GM12878 (cell line): ENCODE measurements at regions not wholly inside any gene's neighbourhood (a gene's known extent, or its start where the extent isn't known, plus 50 kb on each side); places are given as distances from the start of the nearest gene placed in this dataset.

Experiments
- ATAC-seq: fragments of 200-7000 bp; cut with Tn5 transposase; 3 replicates; pipeline ENCODE4 v1.9.1; 2020; ENCODE audit warnings: mild to moderate bottlenecking, moderate library complexity
- BruUV-seq: library from RNA; stranded (reverse); fragments of 400-500 nt; replicated peaks from 2 replicates; lab custom pipeline; 2021; lab: Mats Ljungman, UMichigan
- CTCF ChIA-PET: fragments of 300-600 bp; sonication (Branson Sonifier 250); formaldehyde crosslinking; extraction: SDS; loops from one replicate; lab custom pipeline; 2021; ENCODE audit warnings: inconsistent platforms; lab: Yijun Ruan, JAX
- POLR2A ChIA-PET: fragments of 350-600 bp; formaldehyde crosslinking; extraction: SDS; loops from one replicate; lab custom pipeline; 2021; ENCODE audit warnings: inconsistent platforms; lab: Charles Lee
- RAD21 ChIA-PET: fragments of 300-600 bp; sonication (Branson Sonifier 250); formaldehyde crosslinking; loops from one replicate; lab custom pipeline; 2023; ENCODE audit warnings: antibody characterized with exemption; ENCODE audit not compliant: unreplicated experiment; lab: Charles Lee
- SMC1A ChIA-PET: fragments of 300-600 bp; sonication (Branson Sonifier 250); formaldehyde crosslinking; loops from one replicate; lab custom pipeline; 2023; ENCODE audit not compliant: unreplicated experiment, uncharacterized antibody; lab: Charles Lee
- DNase-seq: peaks from one replicate; pipeline ENCODE4 v3.0.0-alpha.2; 2011; ENCODE audit warnings: low read depth, low spot score
- FAIRE-seq: peaks from 3 replicates; lab custom pipeline; 2011; peaks lifted over from hg19 to GRCh38; lab: Jason Lieb, UNC
- H2AFZ ChIP-seq: 2 replicates; pipeline ENCODE4 v1.6.0; 2011; ENCODE audit warnings: low read depth, low read length, control low read depth; ENCODE audit not compliant: control insufficient read depth
- H3K27ac ChIP-seq: 2 replicates; pipeline ENCODE4 v1.5.1; 2011; ENCODE audit warnings: control low read depth; ENCODE audit not compliant: control insufficient read depth, insufficient read depth
- H3K27me3 ChIP-seq, 2 experiments: replicated peaks in 1 of 2; 2 replicates each; pipeline versions ENCODE4 v1.6.0 to v1.6.1; 2011; ENCODE audit warnings: low read length in 1 of 2; ENCODE audit not compliant: control insufficient read depth in 2 of 2, insufficient read depth in 2 of 2
- H3K36me3 ChIP-seq, 2 experiments: 2 replicates each; pipeline ENCODE4 v1.5.1; 2011; ENCODE audit warnings: low read length in 1 of 2; ENCODE audit not compliant: control insufficient read depth in 2 of 2, insufficient read depth in 2 of 2
- H3K4me1 ChIP-seq: 2 replicates; pipeline ENCODE4 v1.6.1; 2011; ENCODE audit warnings: mild to moderate bottlenecking, low read length, moderate library complexity, mixed read lengths; ENCODE audit not compliant: control insufficient read depth, insufficient read depth
- H3K4me2 ChIP-seq: 2 replicates; pipeline ENCODE4 v1.6.0; 2011; ENCODE audit warnings: control low read depth; ENCODE audit not compliant: control insufficient read depth, insufficient read depth
- H3K4me3 ChIP-seq: fragments of 200-600 bp; sonication (generic); 2 replicates; pipeline ENCODE4 v1.5.1; 2016
- H3K79me2 ChIP-seq: 2 replicates; pipeline ENCODE4 v1.6.0; 2011; ENCODE audit warnings: low read length; ENCODE audit not compliant: control insufficient read depth, insufficient read depth
- H3K9ac ChIP-seq: 2 replicates; pipeline ENCODE4 v1.8.0; 2011; ENCODE audit warnings: low read length, control low read depth, mixed read lengths; ENCODE audit not compliant: control insufficient read depth, insufficient read depth
- H3K9me3 ChIP-seq: replicated peaks from 3 replicates; pipeline ENCODE4 v1.5.1; 2011; ENCODE audit warnings: mild to moderate bottlenecking, low read length; ENCODE audit not compliant: control insufficient read depth, insufficient read depth
- H4K20me1 ChIP-seq: 2 replicates; pipeline ENCODE4 v1.6.0; 2011; ENCODE audit not compliant: control insufficient read depth, insufficient read depth
- CREM ChIP-seq: IDR thresholded peaks from 2 replicates; pipeline ENCODE4 v1.6.1; 2014; ENCODE audit warnings: antibody characterized with exemption, low read depth
- HDAC2 ChIP-seq: fragments of 200-600 bp; sonication (generic); IDR thresholded peaks from 2 replicates; pipeline ENCODE4 v1.6.1; 2017
- IRF4 ChIP-seq: IDR thresholded peaks from 2 replicates; pipeline ENCODE4 v1.6.1; 2011; ENCODE audit warnings: low read depth, low read length
- PAX5 ChIP-seq: IDR thresholded peaks from 2 replicates; pipeline ENCODE4 v1.6.1; 2011; ENCODE audit warnings: low read depth, low read length, borderline replicate concordance
- RCOR1 ChIP-seq: conservative IDR thresholded peaks from 2 replicates; pipeline ENCODE4 v1.6.1; 2012; ENCODE audit warnings: low read depth, low read length, improper control_type of control experiment
- SMARCA5 ChIP-seq: fragments of 450-650 bp; IDR thresholded peaks from 2 replicates; pipeline ENCODE4 v1.6.1; 2017; ENCODE audit warnings: mild to moderate bottlenecking
- TAF1 ChIP-seq: IDR thresholded peaks from 2 replicates; pipeline ENCODE4 v1.6.1; 2011; ENCODE audit warnings: mild to moderate bottlenecking, low read depth, low read length, borderline replicate concordance
- TBL1XR1 ChIP-seq: IDR thresholded peaks from 2 replicates; pipeline ENCODE4 v1.6.1; 2012; ENCODE audit warnings: low read depth, low read length, improper control_type of control experiment
- WGBS: methylation state at CpG from one replicate; pipeline ENCODE4 v1.1.6; 2016; ENCODE audit warnings: low lambda C conversion rate; ENCODE audit not compliant: insufficient replicate concordance, insufficient coverage; ENCODE audit errors: missing lambda C conversion rate; 5-methylcytosine and 5-hydroxymethylcytosine counted together
- in situ Hi-C: fragments of 300-500 bp; cut with MboI; formaldehyde crosslinking; loops from 9 replicates; pipeline ENCODE4 v1.14.3; 2018; ENCODE audit warnings: mixed read lengths
- intact Hi-C: fragments of 100-400 bp; cut with micrococcal nuclease; formaldehyde crosslinking; loops from one replicate; pipeline ENCODE4 v1.14.2; 2022; ENCODE audit not compliant: unreplicated experiment
- TF ChIP-seq, protein P1 (sequence below): IDR thresholded peaks from 2 replicates; pipeline ENCODE4 v1.6.1; 2012; ENCODE audit warnings: low read length, inconsistent platforms
- TF ChIP-seq, protein P2 (sequence below): IDR thresholded peaks from 2 replicates; pipeline ENCODE4 v1.6.1; 2011; ENCODE audit warnings: low read depth, mild to moderate bottlenecking, low read length, moderate library complexity, borderline replicate concordance; ENCODE audit errors: extremely low read depth
- TF ChIP-seq, protein P3 (sequence below): fragments of 150-350 bp; IDR thresholded peaks from 2 replicates; pipeline ENCODE4 v1.6.1; 2014; ENCODE audit warnings: mild to moderate bottlenecking, low read depth, low read length
- TF ChIP-seq, protein P4 (sequence below): fragments of 450-650 bp; IDR thresholded peaks from 2 replicates; pipeline ENCODE4 v1.6.1; 2017; ENCODE audit warnings: antibody characterized with exemption, mild to moderate bottlenecking, moderate library complexity

DNA sequence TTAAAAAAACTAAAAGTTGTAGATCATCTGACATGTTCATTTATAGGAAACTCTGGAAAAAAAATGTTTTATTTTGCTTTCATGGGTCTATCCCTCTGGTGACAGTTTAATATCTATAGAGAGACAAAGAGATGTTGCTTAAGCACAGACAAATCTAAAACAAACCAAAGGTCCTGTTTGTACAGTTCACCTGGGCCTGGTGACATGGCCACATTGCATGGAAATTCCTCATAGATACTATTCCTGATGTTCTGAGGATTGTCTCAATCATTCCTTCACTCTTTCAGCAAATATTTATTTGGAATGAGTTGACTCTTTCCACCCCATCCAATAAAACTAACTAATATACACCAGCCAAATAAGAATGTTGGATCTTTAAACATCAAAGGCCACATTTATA is 259.1 kb upstream of the NOCT start:
- TF ChIP-seq TBL1XR1, result no peak
- TF ChIP-seq, protein P1, sequence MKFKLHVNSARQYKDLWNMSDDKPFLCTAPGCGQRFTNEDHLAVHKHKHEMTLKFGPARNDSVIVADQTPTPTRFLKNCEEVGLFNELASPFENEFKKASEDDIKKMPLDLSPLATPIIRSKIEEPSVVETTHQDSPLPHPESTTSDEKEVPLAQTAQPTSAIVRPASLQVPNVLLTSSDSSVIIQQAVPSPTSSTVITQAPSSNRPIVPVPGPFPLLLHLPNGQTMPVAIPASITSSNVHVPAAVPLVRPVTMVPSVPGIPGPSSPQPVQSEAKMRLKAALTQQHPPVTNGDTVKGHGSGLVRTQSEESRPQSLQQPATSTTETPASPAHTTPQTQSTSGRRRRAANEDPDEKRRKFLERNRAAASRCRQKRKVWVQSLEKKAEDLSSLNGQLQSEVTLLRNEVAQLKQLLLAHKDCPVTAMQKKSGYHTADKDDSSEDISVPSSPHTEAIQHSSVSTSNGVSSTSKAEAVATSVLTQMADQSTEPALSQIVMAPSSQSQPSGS, result no peak
- ChIA-PET RAD21 (no interaction called here), SMC1A (interaction anchor here (0.5 kb wide), 1 partner anchor 224 kb away, joined by 3 read pairs; no protein-coding TSS in a partner anchor), CTCF (no interaction called here), POLR2A (no interaction called here)
- Histone ChIP-seq H3K4me3 (no peak overlapping the region), H3K9ac (no peak overlapping the region), H3K4me1 (no peaks in the 10 kb centered on the region), H3K4me2 (no peak overlapping the region), H3K9me3 (no peaks in the 10 kb centered on the region), H3K27ac (no peak overlapping the region), H4K20me1 (no peaks in the 10 kb centered on the region), H3K27me3 (no peaks in the 10 kb centered on the region), H3K36me3 (no peaks in the 10 kb centered on the region), H2AFZ (no peak overlapping the region), H3K79me2 (no peaks in the 10 kb centered on the region)
- DNase-seq, result no peak
- intact Hi-C loops (no loop called here), in situ Hi-C loops (no loop called here)
- no TSS peak for BruUV-seq
- FAIRE-seq, result no peak
- ATAC-seq, result no peak

DNA sequence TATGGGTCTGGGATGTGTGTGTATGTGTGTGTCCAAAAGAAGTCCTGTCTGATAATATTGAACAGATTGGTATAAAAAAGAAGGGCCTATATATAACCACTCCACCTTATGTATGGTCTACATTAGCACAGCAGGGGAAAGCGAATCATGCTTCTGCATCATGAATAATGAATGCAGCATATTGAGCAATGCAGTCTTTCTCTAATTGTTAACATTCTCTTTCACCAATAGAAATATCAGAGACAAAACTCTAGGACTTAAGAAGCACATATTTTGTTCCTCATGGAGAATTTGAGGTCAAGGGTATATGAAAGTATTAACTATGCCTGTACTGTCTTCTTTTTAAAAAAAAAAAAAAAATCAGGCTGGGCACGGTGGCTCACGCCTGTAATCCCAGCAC is 264.3 kb upstream of the NOCT start:
- 26% methylated on average over 3 of the region's 3 CpGs for WGBS
- no peaks in the 10 kb centered on the region for H3K9me3 ChIP-seq
- in situ Hi-C loops, result no loop called here
- H3K27me3 ChIP-seq, result no peaks in the 10 kb centered on the region
- no peaks in the 10 kb centered on the region for H3K36me3 ChIP-seq
- no peak overlapping the region for H2AFZ ChIP-seq
- H4K20me1 ChIP-seq, result no peaks in the 10 kb centered on the region
- H3K79me2 ChIP-seq, result no peaks in the 10 kb centered on the region
- no peak overlapping the region for H3K4me2 ChIP-seq
- POLR2A ChIA-PET, result no interaction called here
- intact Hi-C loops, result no loop called here
- DNase-seq (no peak), ATAC-seq (no peak), FAIRE-seq (no peak)
- BruUV-seq, result no TSS peak
- no peak overlapping the region for H3K9ac ChIP-seq
- no peak overlapping the region for H3K27ac ChIP-seq
- no peak overlapping the region for H3K4me3 ChIP-seq
- SMC1A ChIA-PET, result no interaction called here
- H3K4me1 ChIP-seq, result no peaks in the 10 kb centered on the region
- CTCF ChIA-PET, result no interaction called here
- RAD21 ChIA-PET, result no interaction called here
- TF ChIP-seq HDAC2 (no peak), RCOR1 (no peak), IRF4 (no peak), PAX5 (no peak), CREM (no peak), TAF1 (no peak), SMARCA5 (no peak)
- TF ChIP-seq, protein P2, sequence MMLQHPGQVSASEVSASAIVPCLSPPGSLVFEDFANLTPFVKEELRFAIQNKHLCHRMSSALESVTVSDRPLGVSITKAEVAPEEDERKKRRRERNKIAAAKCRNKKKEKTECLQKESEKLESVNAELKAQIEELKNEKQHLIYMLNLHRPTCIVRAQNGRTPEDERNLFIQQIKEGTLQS, result no peak
- TF ChIP-seq, protein P3, sequence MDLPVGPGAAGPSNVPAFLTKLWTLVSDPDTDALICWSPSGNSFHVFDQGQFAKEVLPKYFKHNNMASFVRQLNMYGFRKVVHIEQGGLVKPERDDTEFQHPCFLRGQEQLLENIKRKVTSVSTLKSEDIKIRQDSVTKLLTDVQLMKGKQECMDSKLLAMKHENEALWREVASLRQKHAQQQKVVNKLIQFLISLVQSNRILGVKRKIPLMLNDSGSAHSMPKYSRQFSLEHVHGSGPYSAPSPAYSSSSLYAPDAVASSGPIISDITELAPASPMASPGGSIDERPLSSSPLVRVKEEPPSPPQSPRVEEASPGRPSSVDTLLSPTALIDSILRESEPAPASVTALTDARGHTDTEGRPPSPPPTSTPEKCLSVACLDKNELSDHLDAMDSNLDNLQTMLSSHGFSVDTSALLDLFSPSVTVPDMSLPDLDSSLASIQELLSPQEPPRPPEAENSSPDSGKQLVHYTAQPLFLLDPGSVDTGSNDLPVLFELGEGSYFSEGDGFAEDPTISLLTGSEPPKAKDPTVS, result no peak
- TF ChIP-seq, protein P4, sequence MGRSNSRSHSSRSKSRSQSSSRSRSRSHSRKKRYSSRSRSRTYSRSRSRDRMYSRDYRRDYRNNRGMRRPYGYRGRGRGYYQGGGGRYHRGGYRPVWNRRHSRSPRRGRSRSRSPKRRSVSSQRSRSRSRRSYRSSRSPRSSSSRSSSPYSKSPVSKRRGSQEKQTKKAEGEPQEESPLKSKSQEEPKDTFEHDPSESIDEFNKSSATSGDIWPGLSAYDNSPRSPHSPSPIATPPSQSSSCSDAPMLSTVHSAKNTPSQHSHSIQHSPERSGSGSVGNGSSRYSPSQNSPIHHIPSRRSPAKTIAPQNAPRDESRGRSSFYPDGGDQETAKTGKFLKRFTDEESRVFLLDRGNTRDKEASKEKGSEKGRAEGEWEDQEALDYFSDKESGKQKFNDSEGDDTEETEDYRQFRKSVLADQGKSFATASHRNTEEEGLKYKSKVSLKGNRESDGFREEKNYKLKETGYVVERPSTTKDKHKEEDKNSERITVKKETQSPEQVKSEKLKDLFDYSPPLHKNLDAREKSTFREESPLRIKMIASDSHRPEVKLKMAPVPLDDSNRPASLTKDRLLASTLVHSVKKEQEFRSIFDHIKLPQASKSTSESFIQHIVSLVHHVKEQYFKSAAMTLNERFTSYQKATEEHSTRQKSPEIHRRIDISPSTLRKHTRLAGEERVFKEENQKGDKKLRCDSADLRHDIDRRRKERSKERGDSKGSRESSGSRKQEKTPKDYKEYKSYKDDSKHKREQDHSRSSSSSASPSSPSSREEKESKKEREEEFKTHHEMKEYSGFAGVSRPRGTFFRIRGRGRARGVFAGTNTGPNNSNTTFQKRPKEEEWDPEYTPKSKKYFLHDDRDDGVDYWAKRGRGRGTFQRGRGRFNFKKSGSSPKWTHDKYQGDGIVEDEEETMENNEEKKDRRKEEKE, result no peak
